ENCODE measurements at regions not wholly inside any gene's neighbourhood (a gene's known extent, or its start where the extent isn't known, plus 50 kb on each side); places are given as distances from the start of the nearest gene placed in this dataset.
"Not testable (repeated sequence)": the region's sequence is repeated elsewhere in the genome, so short reads cannot be mapped to it uniquely, and the experiment has no call there.

DNA sequence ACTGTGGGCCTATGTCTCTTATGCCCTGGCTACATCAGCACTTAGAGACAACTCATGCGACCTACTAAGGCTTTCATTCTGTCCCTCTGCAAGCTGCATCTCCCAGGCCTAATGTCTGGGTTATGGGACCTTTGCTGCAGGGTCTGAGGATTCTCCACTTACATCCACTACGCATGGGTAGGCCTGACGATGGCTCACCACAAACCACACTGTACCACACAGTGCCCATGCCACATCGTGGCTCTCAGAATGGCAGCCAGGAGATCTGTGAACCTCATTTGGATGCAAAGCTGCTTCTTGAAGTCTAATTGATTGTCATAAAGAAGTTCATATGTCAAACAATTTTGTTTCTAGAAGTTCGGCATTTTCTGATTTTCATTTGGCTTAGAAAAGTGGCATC, 84.6 kb upstream of the BEND4 start:
- no peak for DNase-seq
- no peak for ATAC-seq (ENCODE audit: low read depth)
- H3K4me3 Mint-ChIP-seq = no peak overlapping the region
- H3K9me3 Mint-ChIP-seq = no peaks in the 10 kb centered on the region
- no peaks in the 10 kb centered on the region for H3K27me3 Mint-ChIP-seq
- no peaks in the 10 kb centered on the region for H3K4me1 Mint-ChIP-seq
- ChIA-PET CTCF (no interaction called here), POLR2A (no interaction called here)
- TF ChIP-seq, protein P1, sequence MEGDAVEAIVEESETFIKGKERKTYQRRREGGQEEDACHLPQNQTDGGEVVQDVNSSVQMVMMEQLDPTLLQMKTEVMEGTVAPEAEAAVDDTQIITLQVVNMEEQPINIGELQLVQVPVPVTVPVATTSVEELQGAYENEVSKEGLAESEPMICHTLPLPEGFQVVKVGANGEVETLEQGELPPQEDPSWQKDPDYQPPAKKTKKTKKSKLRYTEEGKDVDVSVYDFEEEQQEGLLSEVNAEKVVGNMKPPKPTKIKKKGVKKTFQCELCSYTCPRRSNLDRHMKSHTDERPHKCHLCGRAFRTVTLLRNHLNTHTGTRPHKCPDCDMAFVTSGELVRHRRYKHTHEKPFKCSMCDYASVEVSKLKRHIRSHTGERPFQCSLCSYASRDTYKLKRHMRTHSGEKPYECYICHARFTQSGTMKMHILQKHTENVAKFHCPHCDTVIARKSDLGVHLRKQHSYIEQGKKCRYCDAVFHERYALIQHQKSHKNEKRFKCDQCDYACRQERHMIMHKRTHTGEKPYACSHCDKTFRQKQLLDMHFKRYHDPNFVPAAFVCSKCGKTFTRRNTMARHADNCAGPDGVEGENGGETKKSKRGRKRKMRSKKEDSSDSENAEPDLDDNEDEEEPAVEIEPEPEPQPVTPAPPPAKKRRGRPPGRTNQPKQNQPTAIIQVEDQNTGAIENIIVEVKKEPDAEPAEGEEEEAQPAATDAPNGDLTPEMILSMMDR (IDR thresholded peaks at IDR 0.05) = no peak
- H3K36me3 Mint-ChIP-seq (ENCODE audit: low read depth) = no peaks in the 10 kb centered on the region
- H3K27ac Mint-ChIP-seq = no peak overlapping the region
- intact Hi-C loops (cut with micrococcal nuclease) = no loop called here

DNA sequence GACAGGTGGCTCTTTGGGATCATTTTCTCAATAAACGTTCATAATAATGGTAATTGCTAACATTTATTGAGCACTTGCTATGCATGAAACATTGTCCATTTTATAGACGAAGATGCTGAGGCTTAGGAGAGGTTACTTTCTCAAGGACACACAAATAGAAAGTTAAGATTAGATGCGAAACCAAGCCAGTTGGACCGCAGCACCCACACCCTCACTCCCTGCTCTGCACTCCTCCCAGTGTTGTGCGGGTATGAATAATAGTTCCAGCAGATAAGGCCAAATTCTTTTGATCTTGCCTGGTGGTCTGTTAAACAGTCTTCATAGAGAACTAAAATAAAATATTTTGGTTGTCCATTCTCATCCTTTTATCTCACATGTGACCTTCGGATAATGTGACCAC, 85.0 kb upstream of the BEND4 start:
- ATAC-seq (ENCODE audit: low read depth) (no peak), DNase-seq (no peak)
- Mint-ChIP-seq H3K9me3 (no peaks in the 10 kb centered on the region), H3K4me1 (no peaks in the 10 kb centered on the region), H3K4me3 (no peak overlapping the region), H3K27ac (no peak overlapping the region), H3K36me3 (ENCODE audit: low read depth) (no peaks in the 10 kb centered on the region), H3K27me3 (no peaks in the 10 kb centered on the region)
- POLR2A ChIA-PET = no interaction called here
- CTCF ChIA-PET = no interaction called here
- TF ChIP-seq, protein P1 (IDR thresholded peaks at IDR 0.05) = no peak
- intact Hi-C loops (cut with micrococcal nuclease) = no loop called here

DNA sequence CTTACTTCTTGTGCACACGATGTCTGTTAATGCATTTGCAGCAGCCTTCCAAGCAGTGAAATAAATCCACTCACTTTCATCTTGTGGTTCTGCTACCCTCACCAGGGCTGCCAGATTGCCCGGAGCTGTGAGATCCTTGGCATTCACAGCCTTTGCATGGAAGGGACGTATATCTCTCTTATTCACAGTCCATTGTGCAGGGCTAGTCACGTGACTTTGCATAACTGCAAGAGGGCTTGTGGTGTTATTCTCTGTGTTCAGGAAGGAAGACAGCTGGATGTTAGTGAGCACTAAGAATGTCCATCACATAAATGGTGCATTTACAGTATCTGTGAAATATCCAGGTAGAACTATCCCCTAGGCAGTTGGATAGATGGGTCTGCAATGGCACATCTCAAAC, 96.5 kb upstream of the BEND4 start:
- DNase-seq (no peak), ATAC-seq (ENCODE audit: low read depth) (no peak)
- H3K27me3 Mint-ChIP-seq = peaks cover 6% of the 10 kb centered on the region
- intact Hi-C loops (cut with micrococcal nuclease) = no loop called here
- ChIA-PET POLR2A (no interaction called here), CTCF (no interaction called here)
- H3K4me3 Mint-ChIP-seq = no peak overlapping the region
- H3K27ac Mint-ChIP-seq = no peak overlapping the region
- TF ChIP-seq, protein P1 (IDR thresholded peaks at IDR 0.05) = no peak
- no peaks in the 10 kb centered on the region for H3K36me3 Mint-ChIP-seq (ENCODE audit: low read depth)
- H3K4me1 Mint-ChIP-seq = no peaks in the 10 kb centered on the region
- H3K9me3 Mint-ChIP-seq = no peaks in the 10 kb centered on the region

DNA sequence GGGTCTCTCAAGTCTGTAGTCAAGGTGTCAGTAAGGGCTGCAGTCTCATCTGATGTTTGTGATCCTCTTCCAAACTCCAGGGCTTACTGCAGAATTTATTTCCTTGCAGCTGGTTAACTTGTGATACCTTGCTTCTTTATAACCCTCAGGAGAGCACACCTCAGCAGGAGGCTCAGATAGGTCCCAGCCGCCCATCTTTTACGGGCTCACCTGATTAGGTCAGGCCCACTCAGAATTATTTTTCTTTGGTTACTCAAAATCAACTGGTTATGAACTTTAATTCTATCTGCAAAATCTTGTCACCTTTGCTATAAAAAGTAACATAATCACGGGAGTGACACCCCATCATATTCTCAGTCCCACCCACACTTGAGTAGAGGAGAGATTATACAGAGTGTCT, 99.9 kb upstream of the BEND4 start:
- H3K4me1 Mint-ChIP-seq = no peaks in the 10 kb centered on the region
- no peak overlapping the region for H3K4me3 Mint-ChIP-seq
- CTCF ChIA-PET = no interaction called here
- TF ChIP-seq, protein P1 (IDR thresholded peaks at IDR 0.05) = no peak
- H3K9me3 Mint-ChIP-seq = no peaks in the 10 kb centered on the region
- peaks cover 5% of the 10 kb centered on the region for H3K27me3 Mint-ChIP-seq
- no peak overlapping the region for H3K27ac Mint-ChIP-seq
- no peak for DNase-seq
- no peaks in the 10 kb centered on the region for H3K36me3 Mint-ChIP-seq (ENCODE audit: low read depth)
- intact Hi-C loops (cut with micrococcal nuclease) = no loop called here
- ATAC-seq (ENCODE audit: low read depth) = no peak
- POLR2A ChIA-PET = no interaction called here

DNA sequence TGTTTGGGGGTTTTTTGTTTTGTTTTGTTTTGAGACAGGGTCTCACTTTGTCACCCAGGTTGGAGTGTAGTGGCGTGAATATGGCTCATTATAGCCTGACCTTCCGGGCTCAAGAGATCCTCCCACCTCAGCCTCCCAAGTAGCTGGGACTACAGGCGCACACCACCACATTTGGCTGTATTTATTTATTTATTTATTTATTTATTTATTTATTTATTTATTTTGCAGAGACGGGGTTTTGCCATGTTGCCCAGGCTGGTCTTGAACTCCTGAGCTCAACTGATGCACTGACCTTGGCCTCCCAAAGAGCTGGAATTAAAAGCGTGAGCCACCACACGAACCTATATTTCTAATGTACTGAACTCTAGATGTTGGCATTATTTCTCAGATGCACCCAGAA, 105.2 kb upstream of the BEND4 start:
- intact Hi-C loops (cut with micrococcal nuclease); CTCF ChIA-PET: not testable (repeated sequence)

DNA sequence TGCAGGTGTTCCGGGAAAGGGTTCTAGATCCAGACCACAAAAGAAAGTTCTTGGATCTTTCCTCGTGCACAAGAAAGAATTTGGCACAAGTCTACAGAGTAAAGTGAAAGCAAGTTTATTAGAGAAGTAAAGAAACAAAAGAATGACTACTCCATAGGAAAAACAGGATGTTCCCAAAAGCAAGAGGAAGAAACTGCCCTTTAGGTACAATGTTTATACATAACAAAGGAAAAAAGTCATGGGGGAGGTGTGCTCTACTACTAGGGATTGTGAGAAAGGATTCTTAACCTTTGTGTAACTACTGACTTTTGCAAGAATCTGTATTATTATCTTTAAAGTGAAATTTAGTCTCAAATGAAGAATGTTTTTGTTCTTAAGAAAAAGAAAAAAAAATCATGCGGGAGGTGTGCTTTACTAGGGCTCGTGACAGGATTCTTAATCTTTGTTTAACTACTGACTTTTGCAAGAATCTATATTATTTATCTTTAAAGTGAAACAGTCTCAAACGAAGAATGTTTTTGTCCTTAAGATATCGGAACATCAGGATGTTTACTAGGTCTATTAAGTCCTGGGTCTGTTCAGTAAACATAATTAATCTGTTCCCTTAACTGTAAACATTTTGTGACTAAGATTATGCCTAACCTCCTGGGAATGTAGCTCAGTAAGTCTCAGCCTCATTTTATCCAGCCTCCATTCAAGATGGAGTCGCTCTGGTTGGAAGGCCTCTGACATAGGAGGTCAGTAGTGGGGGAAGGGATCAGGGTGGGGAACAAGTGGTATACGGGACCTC, 110.4 kb upstream of the BEND4 start:
- Mint-ChIP-seq H3K4me3 (no peak overlapping the region), H3K4me1 (no peaks in the 10 kb centered on the region), H3K27me3 (no peaks in the 10 kb centered on the region), H3K36me3 (ENCODE audit: low read depth) (no peaks in the 10 kb centered on the region), H3K27ac (no peak overlapping the region), H3K9me3 (no peaks in the 10 kb centered on the region)
- intact Hi-C loops (cut with micrococcal nuclease) = no loop called here
- TF ChIP-seq, protein P1 (IDR thresholded peaks at IDR 0.05) = no peak
- ChIA-PET CTCF (no interaction called here), POLR2A (no interaction called here)
- DNase-seq (no peak), ATAC-seq (ENCODE audit: low read depth) (no peak)

More for the DNA sequence above, 105.2 kb upstream of the BEND4 start:
- DNase-seq; ATAC-seq (ENCODE audit: low read depth); H3K4me1 Mint-ChIP-seq; POLR2A ChIA-PET; H3K27ac Mint-ChIP-seq; H3K36me3 Mint-ChIP-seq (ENCODE audit: low read depth); H3K9me3 Mint-ChIP-seq; H3K4me3 Mint-ChIP-seq; H3K27me3 Mint-ChIP-seq: not testable (repeated sequence)
